Activated CD8-positive, alpha-beta T cell treated with anti-CD3 and anti-CD28 coated beads for 36 hours (primary cell): ENCODE measurements at regions not wholly inside any gene's neighbourhood (a gene's known extent, or its start where the extent isn't known, plus 50 kb on each side); places are given as distances from the start of the nearest gene placed in this dataset.

Experiments used
- ATAC-seq: fragments of 200-7000 bp; cut with Tn5 transposase; one replicate; pipeline ENCODE4 v1.10.0; 2021; ENCODE audit warnings: mild to moderate bottlenecking, moderate library complexity
- CTCF ChIA-PET: fragments of 350-600 bp; sonication (Branson Sonifier 250); formaldehyde crosslinking; loops from one replicate; lab custom pipeline; 2021; ENCODE audit warnings: antibody characterized with exemption; lab: Charles Lee
- POLR2A ChIA-PET: fragments of 350-600 bp; sonication (Branson Sonifier 250); formaldehyde crosslinking; loops from one replicate; lab custom pipeline; 2021; ENCODE audit warnings: antibody characterized with exemption; lab: Charles Lee
- DNase-seq: peaks from one replicate; pipeline ENCODE4 v3.0.0-alpha.2; 2020
- H3K27ac Mint-ChIP-seq: one replicate; pipeline ENCODE4 v1.8.0; 2021; ENCODE audit warnings: mild to moderate bottlenecking, mixed read lengths
- H3K27me3 Mint-ChIP-seq: one replicate; pipeline ENCODE4 v1.8.0; 2021; ENCODE audit warnings: mixed read lengths
- H3K36me3 Mint-ChIP-seq: one replicate; pipeline ENCODE4 v1.8.0; 2021; ENCODE audit warnings: low read depth, mixed read lengths
- H3K4me1 Mint-ChIP-seq: one replicate; pipeline ENCODE4 v1.8.0; 2021; ENCODE audit warnings: low read depth, mixed read lengths
- H3K4me3 Mint-ChIP-seq: one replicate; pipeline ENCODE4 v1.8.0; 2021; ENCODE audit warnings: mild to moderate bottlenecking, moderate library complexity, mixed read lengths
- H3K9me3 Mint-ChIP-seq: one replicate; pipeline ENCODE4 v1.8.0; 2021; ENCODE audit warnings: mixed read lengths
- CTCF ChIP-seq: fragments of 200-600 bp; IDR thresholded peaks from one replicate; pipeline ENCODE4 v1.8.0; 2022; ENCODE audit warnings: antibody characterized with exemption, mild to moderate bottlenecking
- intact Hi-C: fragments of 100-400 bp; cut with micrococcal nuclease; formaldehyde crosslinking; loops from one replicate; pipeline ENCODE4 v1.10.0; 2022

- POLR2A ChIA-PET, result interaction anchor here (0.6 kb wide), 1 partner anchor 8 kb away, joined by 3 read pairs; no protein-coding TSS in a partner anchor
- DNase-seq, result no peak
- no peak for ATAC-seq
- CTCF ChIA-PET, result no interaction called here
- H3K27ac Mint-ChIP-seq, result no peak overlapping the region
- no peak for TF ChIP-seq CTCF
- H3K9me3 Mint-ChIP-seq, result no peaks in the 10 kb centered on the region
- peaks cover 4% of the 10 kb centered on the region for H3K27me3 Mint-ChIP-seq
- intact Hi-C loops, result no loop called here
- H3K4me1 Mint-ChIP-seq, result no peaks in the 10 kb centered on the region
- H3K4me3 Mint-ChIP-seq, result no peak overlapping the region
- H3K36me3 Mint-ChIP-seq, result no peaks in the 10 kb centered on the region
These were observed 57.9 kb upstream of the GRIA1 start for GRCh38 chr5:153432583-153432982.

- ChIA-PET POLR2A (interaction anchor here (0.6 to 0.7 kb wide), 2 partner anchors 340 to 637 kb away, joined by 3 to 4 read pairs; no protein-coding TSS in a partner anchor), CTCF (no interaction called here)
- intact Hi-C loops, result no loop called here
- Mint-ChIP-seq H3K36me3 (no peaks in the 10 kb centered on the region), H3K27me3 (peaks cover 4% of the 10 kb centered on the region), H3K9me3 (no peaks in the 10 kb centered on the region), H3K4me3 (no peak overlapping the region), H3K27ac (no peak overlapping the region), H3K4me1 (no peaks in the 10 kb centered on the region)
- DNase-seq (no peak), ATAC-seq (no peak)
- TF ChIP-seq CTCF, result no peak
These were observed 53.2 kb upstream of the GRIA1 start for GRCh38 chr5:153437251-153437650.

- no peak overlapping the region for H3K27ac Mint-ChIP-seq
- DNase-seq, result no peak
- H3K4me3 Mint-ChIP-seq, result no peak overlapping the region
- POLR2A ChIA-PET, result no interaction called here
- H3K27me3 Mint-ChIP-seq, result no peaks in the 10 kb centered on the region
- no peak for ATAC-seq
- no peaks in the 10 kb centered on the region for H3K4me1 Mint-ChIP-seq
- H3K36me3 Mint-ChIP-seq, result no peaks in the 10 kb centered on the region
- CTCF ChIA-PET, result interaction anchor here (0.6 kb wide), 1 partner anchor 24 kb away, joined by 3 read pairs; no protein-coding TSS in a partner anchor
- intact Hi-C loops, result no loop called here
- TF ChIP-seq CTCF, result no peak
- no peaks in the 10 kb centered on the region for H3K9me3 Mint-ChIP-seq
These were observed 51.3 kb upstream of the GRIA1 start for GRCh38 chr5:153439130-153439529.
